Ovary (tissue), 3 donors: ENCODE measurements at regions not wholly inside any gene's neighbourhood (a gene's known extent, or its start where the extent isn't known, plus 50 kb on each side); places are given as distances from the start of the nearest gene placed in this dataset.

Experiments used
- CTCF ChIP-seq, 3 donors: fragments of 450-650 bp in 2 of 3; fragments of 200-600 bp in 1 of 3; IDR thresholded peaks; one replicate each; pipeline versions ENCODE4 v1.5.1 to v1.8.0; 2016 to 2022; ENCODE audit warnings: antibody characterized with exemption in 3 of 3, mild to moderate bottlenecking in 1 of 3
- EP300 ChIP-seq: sonication (generic); formaldehyde crosslinking; IDR thresholded peaks from one replicate; pipeline ENCODE4 v1.6.1; 2017; ENCODE audit warnings: antibody characterized with exemption
- POLR2A ChIP-seq: fragments of 450-650 bp; IDR thresholded peaks from one replicate; pipeline ENCODE4 v1.6.1; 2017; ENCODE audit warnings: antibody characterized with exemption, mild to moderate bottlenecking, moderate library complexity
- donor health status: DM: no; HTN: no; CAD: no.

GRCh38 chr1:173426057-173426456 is 51.1 kb upstream of the PRDX6 start:
- no peak for TF ChIP-seq CTCF (IDR thresholded peaks at IDR 0.05)
- TF ChIP-seq POLR2A, result no peak
- TF ChIP-seq EP300, result no peak
